Astrocyte (in vitro differentiated cells and primary cell): ENCODE measurements at regions not wholly inside any gene's neighbourhood (a gene's known extent, or its start where the extent isn't known, plus 50 kb on each side); places are given as distances from the start of the nearest gene placed in this dataset.

Experiments
- DNase-seq: peaks from one replicate; pipeline ENCODE4 v3.0.0-alpha.2; 2010; ENCODE audit warnings: low read depth
- FAIRE-seq: peaks from 2 replicates; lab custom pipeline; 2011; peaks lifted over from hg19 to GRCh38; lab: Jason Lieb, UNC
- H2AFZ ChIP-seq: 2 replicates; pipeline ENCODE4 v1.6.0; 2012; ENCODE audit warnings: low read depth, low read length, inconsistent platforms
- H3K27ac ChIP-seq: 2 replicates; pipeline ENCODE4 v1.5.1; 2011; ENCODE audit warnings: low read depth, low read length, inconsistent platforms
- H3K27me3 ChIP-seq: 2 replicates; pipeline ENCODE4 v1.6.0; 2011; ENCODE audit warnings: low read length, inconsistent platforms; ENCODE audit not compliant: insufficient read depth
- H3K36me3 ChIP-seq: 2 replicates; pipeline ENCODE4 v1.5.1; 2011; ENCODE audit warnings: low read length, inconsistent platforms; ENCODE audit not compliant: insufficient read depth
- H3K4me1 ChIP-seq: 2 replicates; pipeline ENCODE4 v1.5.1; 2011; ENCODE audit warnings: low read length, inconsistent platforms; ENCODE audit not compliant: insufficient read depth
- H3K4me2 ChIP-seq: 2 replicates; pipeline ENCODE4 v1.6.0; 2012; ENCODE audit warnings: low read length, inconsistent platforms
- H3K4me3 ChIP-seq: 2 replicates; pipeline ENCODE4 v1.5.1; 2011; ENCODE audit warnings: low read depth, mild to moderate bottlenecking, low read length, inconsistent platforms; ENCODE audit not compliant: insufficient read depth
- H3K79me2 ChIP-seq: 2 replicates; pipeline ENCODE4 v1.6.0; 2012; ENCODE audit warnings: mild to moderate bottlenecking, low read length, inconsistent platforms; ENCODE audit not compliant: insufficient read depth
- H3K9ac ChIP-seq: 2 replicates; pipeline ENCODE4 v1.6.0; 2012; ENCODE audit warnings: mild to moderate bottlenecking, low read length, inconsistent platforms
- H3K9me3 ChIP-seq: 2 replicates; pipeline ENCODE4 v1.5.1; 2012; ENCODE audit warnings: low read depth, mild to moderate bottlenecking, low read length, inconsistent platforms; ENCODE audit not compliant: insufficient read depth
- H4K20me1 ChIP-seq: 2 replicates; pipeline ENCODE4 v1.6.0; 2012; ENCODE audit warnings: low read length, inconsistent platforms; ENCODE audit not compliant: insufficient read depth
- H3K27ac Mint-ChIP-seq: one replicate; pipeline ENCODE4 v1.8.0; 2021; ENCODE audit warnings: mild to moderate bottlenecking, mixed read lengths; ENCODE audit not compliant: unreplicated experiment
- H3K27me3 Mint-ChIP-seq: one replicate; pipeline ENCODE4 v1.8.0; 2021; ENCODE audit warnings: low read depth, mixed read lengths; ENCODE audit not compliant: unreplicated experiment
- H3K36me3 Mint-ChIP-seq: one replicate; pipeline ENCODE4 v1.8.0; 2021; ENCODE audit warnings: low read depth, mixed read lengths; ENCODE audit not compliant: unreplicated experiment
- H3K4me1 Mint-ChIP-seq: one replicate; pipeline ENCODE4 v1.8.0; 2021; ENCODE audit warnings: low read depth, mixed read lengths; ENCODE audit not compliant: unreplicated experiment
- H3K4me3 Mint-ChIP-seq: one replicate; pipeline ENCODE4 v1.8.0; 2021; ENCODE audit warnings: mild to moderate bottlenecking, moderate library complexity, mixed read lengths; ENCODE audit not compliant: unreplicated experiment
- H3K9me3 Mint-ChIP-seq: one replicate; pipeline ENCODE4 v1.8.0; 2021; ENCODE audit warnings: mild to moderate bottlenecking, mixed read lengths; ENCODE audit not compliant: unreplicated experiment
- CTCF ChIP-seq: IDR thresholded peaks from 2 replicates; pipeline ENCODE4 v1.5.1; 2011; ENCODE audit warnings: low read depth, mild to moderate bottlenecking, inconsistent platforms, low read length, moderate library complexity; ENCODE audit not compliant: insufficient read depth
- EZH2 ChIP-seq: IDR thresholded peaks from 2 replicates; pipeline ENCODE4 v1.6.1; 2012; ENCODE audit warnings: mild to moderate bottlenecking, low read length, inconsistent platforms; ENCODE audit not compliant: insufficient read depth

DNA sequence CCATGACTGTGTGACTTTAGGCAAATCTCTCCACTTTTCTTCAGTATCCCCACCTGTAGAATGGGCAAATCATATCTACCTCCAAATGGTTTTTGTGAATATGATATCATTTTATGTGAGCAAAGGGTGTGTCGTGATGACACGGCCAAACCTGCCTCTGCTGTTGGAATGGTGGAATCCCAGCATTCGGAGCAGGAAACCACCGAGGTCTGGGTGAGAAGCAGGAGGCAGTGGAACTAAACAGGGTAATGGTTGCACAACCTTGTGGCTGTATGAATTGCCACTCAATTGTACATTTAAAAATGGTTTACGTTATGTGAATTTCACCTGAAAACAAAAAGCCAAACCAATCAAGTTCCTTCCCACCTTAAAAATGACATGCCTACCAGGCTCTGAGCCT lies 131.4 kb upstream of the ZMIZ1 start:
- Mint-ChIP-seq H3K27me3 (peaks cover 39% of the 10 kb centered on the region), H3K36me3 (no peaks in the 10 kb centered on the region), H3K4me3 (no peak overlapping the region), H3K9me3 (peaks cover 2% of the 10 kb centered on the region), H3K27ac (no peak overlapping the region), H3K4me1 (peaks cover 3% of the 10 kb centered on the region)
- DNase-seq, result no peak
- Histone ChIP-seq H2AFZ (no peak overlapping the region), H3K9me3 (no peaks in the 10 kb centered on the region), H3K27ac (no peak overlapping the region), H3K4me1 (peaks cover under 1% of the 10 kb centered on the region), H3K4me2 (no peak overlapping the region), H3K79me2 (no peaks in the 10 kb centered on the region), H3K4me3 (no peak overlapping the region), H4K20me1 (no peaks in the 10 kb centered on the region), H3K27me3 (peaks cover 5% of the 10 kb centered on the region), H3K36me3 (no peaks in the 10 kb centered on the region), H3K9ac (no peak overlapping the region)
- no peak for FAIRE-seq
- TF ChIP-seq CTCF (no peak), EZH2 (no peak)

DNA sequence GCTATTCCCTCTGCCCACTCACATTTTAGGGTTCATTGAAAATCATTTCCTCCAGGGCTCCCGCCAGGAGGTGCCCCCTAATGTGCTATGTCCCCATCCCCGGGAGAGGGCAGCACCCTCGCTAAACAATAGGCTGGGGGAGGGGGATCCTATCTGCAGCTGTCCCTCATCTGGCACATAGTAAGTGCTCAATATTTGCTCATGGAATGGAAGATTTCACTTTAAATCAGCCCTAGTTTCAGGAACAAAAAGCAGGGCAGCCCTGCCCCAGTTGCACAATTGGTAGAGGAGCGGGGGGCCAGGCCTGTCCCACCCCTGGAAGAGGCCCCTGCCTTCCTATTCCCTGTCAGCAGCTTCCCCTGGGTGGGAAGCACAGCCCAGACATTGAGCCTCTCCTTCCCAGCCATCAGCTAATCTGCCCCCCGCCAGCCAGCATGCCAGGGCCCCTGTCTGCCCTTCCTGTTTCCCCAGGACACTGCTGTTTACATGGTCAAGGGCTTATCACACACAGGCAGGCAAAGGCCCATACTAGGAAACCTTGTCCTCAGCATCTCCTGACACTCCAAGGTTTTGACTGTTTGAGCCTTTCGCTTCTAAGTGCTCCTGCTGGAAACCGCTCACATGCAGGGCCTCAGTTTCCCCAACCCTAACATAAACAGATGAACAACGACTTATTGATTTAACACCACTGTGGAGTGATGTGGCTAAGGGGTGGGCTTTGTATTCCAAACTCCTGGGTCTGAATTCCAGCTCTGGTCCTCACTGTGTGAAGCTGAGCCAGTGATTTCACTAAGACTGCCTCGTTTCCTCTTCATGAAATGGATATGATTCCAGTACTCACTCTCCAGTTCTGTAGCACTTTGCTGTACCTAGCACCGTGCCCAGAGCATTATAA lies 130.7 kb upstream of the ZMIZ1 start:
- FAIRE-seq (no peak), DNase-seq (no peak)
- Histone ChIP-seq H3K79me2 (no peaks in the 10 kb centered on the region), H4K20me1 (no peaks in the 10 kb centered on the region), H3K9ac (no peak overlapping the region), H2AFZ (no peak overlapping the region), H3K4me3 (no peak overlapping the region), H3K27me3 (peaks cover 5% of the 10 kb centered on the region), H3K27ac (no peak overlapping the region), H3K4me1 (no peaks in the 10 kb centered on the region), H3K4me2 (no peak overlapping the region), H3K36me3 (no peaks in the 10 kb centered on the region), H3K9me3 (no peaks in the 10 kb centered on the region)
- peaks cover 41% of the 10 kb centered on the region for H3K27me3 Mint-ChIP-seq
- H3K4me1 Mint-ChIP-seq, result peaks cover 3% of the 10 kb centered on the region
- no peak for TF ChIP-seq EZH2
- no peaks in the 10 kb centered on the region for H3K36me3 Mint-ChIP-seq
- H3K27ac Mint-ChIP-seq, result no peak overlapping the region
- H3K4me3 Mint-ChIP-seq, result no peak overlapping the region
- peaks cover 7% of the 10 kb centered on the region for H3K9me3 Mint-ChIP-seq

- H3K9ac ChIP-seq, result no peak overlapping the region
- H3K27me3 ChIP-seq, result peaks cover 5% of the 10 kb centered on the region
- H3K4me3 ChIP-seq, result no peak overlapping the region
- H2AFZ ChIP-seq, result no peak overlapping the region
- Mint-ChIP-seq H3K27me3 (peaks cover 34% of the 10 kb centered on the region), H3K9me3 (peaks cover 7% of the 10 kb centered on the region), H3K27ac (no peak overlapping the region), H3K36me3 (no peaks in the 10 kb centered on the region), H3K4me3 (no peak overlapping the region), H3K4me1 (peaks cover 2% of the 10 kb centered on the region)
- H3K36me3 ChIP-seq, result no peaks in the 10 kb centered on the region
- DNase-seq (no peak), FAIRE-seq (no peak)
- no peak overlapping the region for H3K27ac ChIP-seq
- H3K79me2 ChIP-seq, result no peaks in the 10 kb centered on the region
- H3K9me3 ChIP-seq, result no peaks in the 10 kb centered on the region
- H3K4me1 ChIP-seq, result no peaks in the 10 kb centered on the region
- H4K20me1 ChIP-seq, result no peaks in the 10 kb centered on the region
- TF ChIP-seq CTCF (no peak), EZH2 (no peak)
- H3K4me2 ChIP-seq, result no peak overlapping the region
Observed at GRCh38 chr10:78938695-78939672, 129.8 kb upstream of the ZMIZ1 start.
